ENCODE measurements at regions not wholly inside any gene's neighbourhood (a gene's known extent, or its start where the extent isn't known, plus 50 kb on each side); places are given as distances from the start of the nearest gene placed in this dataset.

DNA sequence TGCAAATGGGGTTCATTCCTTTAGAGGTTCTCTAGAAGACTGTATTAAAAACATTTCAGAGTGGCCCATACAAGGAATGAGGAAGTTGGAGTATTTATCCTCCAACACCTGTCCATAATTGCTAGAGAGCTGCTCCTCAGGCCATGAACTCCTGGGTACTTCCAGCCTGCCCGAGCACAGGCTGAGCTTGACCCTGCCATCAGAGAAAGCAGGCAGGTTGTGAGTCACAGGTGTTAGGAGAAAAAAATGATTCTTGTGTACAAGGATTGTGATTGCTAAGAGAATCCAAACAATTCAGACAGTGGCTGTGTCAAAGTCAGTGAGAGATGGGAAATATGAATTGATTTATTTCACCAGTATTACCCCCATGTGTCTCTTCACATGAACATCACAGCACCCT is 156.8 kb upstream of the GADL1 start:
- Histone ChIP-seq H3K4me1 (ENCODE audit: insufficient read depth) (no peaks in the 10 kb centered on the region), H3K4me2 (no peak overlapping the region), H3K4me3 (no peak overlapping the region), H3K79me2 (replicated peaks; ENCODE audit: insufficient read depth) (no peaks in the 10 kb centered on the region), H3F3A (replicated peaks; ENCODE audit: low read depth) (no peaks in the 10 kb centered on the region), H3K9me2 (ENCODE audit: insufficient read depth) (peaks cover 15% of the 10 kb centered on the region), H3K36me3 (ENCODE audit: insufficient read depth) (no peaks in the 10 kb centered on the region), H2AFZ (no peak overlapping the region), H3K27me3 (ENCODE audit: insufficient read depth) (no peaks in the 10 kb centered on the region), H3K27ac (ENCODE audit: low read depth) (no peak overlapping the region), H4K20me1 (replicated peaks; ENCODE audit: insufficient read depth) (no peaks in the 10 kb centered on the region)
- H3K27me3 Mint-ChIP-seq (ENCODE audit: insufficient read depth, low read depth, poor library complexity), result no peaks in the 10 kb centered on the region
- TF ChIP-seq EZH2phosphoT487 (IDR thresholded peaks at IDR 0.05; ENCODE audit: unreplicated experiment) (no peak), JUNB (IDR thresholded peaks at IDR 0.05; ENCODE audit: unreplicated experiment) (no peak), STAT1 (IDR thresholded peaks at IDR 0.05; ENCODE audit: unreplicated experiment) (no peak), NANOG (IDR thresholded peaks at IDR 0.05; ENCODE audit: borderline replicate concordance) (no peak)
- TF ChIP-seq, protein P1, sequence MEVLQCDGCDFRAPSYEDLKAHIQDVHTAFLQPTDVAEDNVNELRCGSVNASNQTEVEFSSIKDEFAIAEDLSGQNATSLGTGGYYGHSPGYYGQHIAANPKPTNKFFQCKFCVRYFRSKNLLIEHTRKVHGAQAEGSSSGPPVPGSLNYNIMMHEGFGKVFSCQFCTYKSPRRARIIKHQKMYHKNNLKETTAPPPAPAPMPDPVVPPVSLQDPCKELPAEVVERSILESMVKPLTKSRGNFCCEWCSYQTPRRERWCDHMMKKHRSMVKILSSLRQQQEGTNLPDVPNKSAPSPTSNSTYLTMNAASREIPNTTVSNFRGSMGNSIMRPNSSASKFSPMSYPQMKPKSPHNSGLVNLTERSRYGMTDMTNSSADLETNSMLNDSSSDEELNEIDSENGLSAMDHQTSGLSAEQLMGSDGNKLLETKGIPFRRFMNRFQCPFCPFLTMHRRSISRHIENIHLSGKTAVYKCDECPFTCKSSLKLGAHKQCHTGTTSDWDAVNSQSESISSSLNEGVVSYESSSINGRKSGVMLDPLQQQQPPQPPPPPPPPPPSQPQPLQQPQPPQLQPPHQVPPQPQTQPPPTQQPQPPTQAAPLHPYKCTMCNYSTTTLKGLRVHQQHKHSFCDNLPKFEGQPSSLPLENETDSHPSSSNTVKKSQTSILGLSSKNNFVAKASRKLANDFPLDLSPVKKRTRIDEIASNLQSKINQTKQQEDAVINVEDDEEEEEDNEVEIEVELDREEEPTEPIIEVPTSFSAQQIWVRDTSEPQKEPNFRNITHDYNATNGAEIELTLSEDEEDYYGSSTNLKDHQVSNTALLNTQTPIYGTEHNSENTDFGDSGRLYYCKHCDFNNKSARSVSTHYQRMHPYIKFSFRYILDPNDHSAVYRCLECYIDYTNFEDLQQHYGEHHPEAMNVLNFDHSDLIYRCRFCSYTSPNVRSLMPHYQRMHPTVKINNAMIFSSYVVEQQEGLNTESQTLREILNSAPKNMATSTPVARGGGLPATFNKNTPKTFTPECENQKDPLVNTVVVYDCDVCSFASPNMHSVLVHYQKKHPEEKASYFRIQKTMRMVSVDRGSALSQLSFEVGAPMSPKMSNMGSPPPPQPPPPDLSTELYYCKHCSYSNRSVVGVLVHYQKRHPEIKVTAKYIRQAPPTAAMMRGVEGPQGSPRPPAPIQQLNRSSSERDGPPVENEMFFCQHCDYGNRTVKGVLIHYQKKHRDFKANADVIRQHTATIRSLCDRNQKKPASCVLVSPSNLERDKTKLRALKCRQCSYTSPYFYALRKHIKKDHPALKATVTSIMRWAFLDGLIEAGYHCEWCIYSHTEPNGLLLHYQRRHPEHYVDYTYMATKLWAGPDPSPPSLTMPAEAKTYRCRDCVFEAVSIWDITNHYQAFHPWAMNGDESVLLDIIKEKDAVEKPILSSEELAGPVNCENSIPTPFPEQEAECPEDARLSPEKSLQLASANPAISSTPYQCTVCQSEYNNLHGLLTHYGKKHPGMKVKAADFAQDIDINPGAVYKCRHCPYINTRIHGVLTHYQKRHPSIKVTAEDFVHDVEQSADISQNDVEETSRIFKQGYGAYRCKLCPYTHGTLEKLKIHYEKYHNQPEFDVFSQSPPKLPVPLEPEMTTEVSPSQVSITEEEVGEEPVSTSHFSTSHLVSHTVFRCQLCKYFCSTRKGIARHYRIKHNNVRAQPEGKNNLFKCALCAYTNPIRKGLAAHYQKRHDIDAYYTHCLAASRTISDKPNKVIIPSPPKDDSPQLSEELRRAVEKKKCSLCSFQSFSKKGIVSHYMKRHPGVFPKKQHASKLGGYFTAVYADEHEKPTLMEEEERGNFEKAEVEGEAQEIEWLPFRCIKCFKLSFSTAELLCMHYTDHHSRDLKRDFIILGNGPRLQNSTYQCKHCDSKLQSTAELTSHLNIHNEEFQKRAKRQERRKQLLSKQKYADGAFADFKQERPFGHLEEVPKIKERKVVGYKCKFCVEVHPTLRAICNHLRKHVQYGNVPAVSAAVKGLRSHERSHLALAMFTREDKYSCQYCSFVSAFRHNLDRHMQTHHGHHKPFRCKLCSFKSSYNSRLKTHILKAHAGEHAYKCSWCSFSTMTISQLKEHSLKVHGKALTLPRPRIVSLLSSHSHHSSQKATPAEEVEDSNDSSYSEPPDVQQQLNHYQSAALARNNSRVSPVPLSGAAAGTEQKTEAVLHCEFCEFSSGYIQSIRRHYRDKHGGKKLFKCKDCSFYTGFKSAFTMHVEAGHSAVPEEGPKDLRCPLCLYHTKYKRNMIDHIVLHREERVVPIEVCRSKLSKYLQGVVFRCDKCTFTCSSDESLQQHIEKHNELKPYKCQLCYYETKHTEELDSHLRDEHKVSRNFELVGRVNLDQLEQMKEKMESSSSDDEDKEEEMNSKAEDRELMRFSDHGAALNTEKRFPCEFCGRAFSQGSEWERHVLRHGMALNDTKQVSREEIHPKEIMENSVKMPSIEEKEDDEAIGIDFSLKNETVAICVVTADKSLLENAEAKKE (CRISPR knock-in tag; IDR thresholded peaks at IDR 0.05), result no peak
- TF ChIP-seq, protein P2, sequence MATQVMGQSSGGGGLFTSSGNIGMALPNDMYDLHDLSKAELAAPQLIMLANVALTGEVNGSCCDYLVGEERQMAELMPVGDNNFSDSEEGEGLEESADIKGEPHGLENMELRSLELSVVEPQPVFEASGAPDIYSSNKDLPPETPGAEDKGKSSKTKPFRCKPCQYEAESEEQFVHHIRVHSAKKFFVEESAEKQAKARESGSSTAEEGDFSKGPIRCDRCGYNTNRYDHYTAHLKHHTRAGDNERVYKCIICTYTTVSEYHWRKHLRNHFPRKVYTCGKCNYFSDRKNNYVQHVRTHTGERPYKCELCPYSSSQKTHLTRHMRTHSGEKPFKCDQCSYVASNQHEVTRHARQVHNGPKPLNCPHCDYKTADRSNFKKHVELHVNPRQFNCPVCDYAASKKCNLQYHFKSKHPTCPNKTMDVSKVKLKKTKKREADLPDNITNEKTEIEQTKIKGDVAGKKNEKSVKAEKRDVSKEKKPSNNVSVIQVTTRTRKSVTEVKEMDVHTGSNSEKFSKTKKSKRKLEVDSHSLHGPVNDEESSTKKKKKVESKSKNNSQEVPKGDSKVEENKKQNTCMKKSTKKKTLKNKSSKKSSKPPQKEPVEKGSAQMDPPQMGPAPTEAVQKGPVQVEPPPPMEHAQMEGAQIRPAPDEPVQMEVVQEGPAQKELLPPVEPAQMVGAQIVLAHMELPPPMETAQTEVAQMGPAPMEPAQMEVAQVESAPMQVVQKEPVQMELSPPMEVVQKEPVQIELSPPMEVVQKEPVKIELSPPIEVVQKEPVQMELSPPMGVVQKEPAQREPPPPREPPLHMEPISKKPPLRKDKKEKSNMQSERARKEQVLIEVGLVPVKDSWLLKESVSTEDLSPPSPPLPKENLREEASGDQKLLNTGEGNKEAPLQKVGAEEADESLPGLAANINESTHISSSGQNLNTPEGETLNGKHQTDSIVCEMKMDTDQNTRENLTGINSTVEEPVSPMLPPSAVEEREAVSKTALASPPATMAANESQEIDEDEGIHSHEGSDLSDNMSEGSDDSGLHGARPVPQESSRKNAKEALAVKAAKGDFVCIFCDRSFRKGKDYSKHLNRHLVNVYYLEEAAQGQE (IDR thresholded peaks at IDR 0.05; ENCODE audit: unreplicated experiment), result no peak
- H3K27ac Mint-ChIP-seq, result no peak overlapping the region
- H3K4me3 Mint-ChIP-seq, result no peak overlapping the region
- DNase-seq (ENCODE audit: low spot score), result no peak
- H3K9me3 Mint-ChIP-seq, result peaks cover 15% of the 10 kb centered on the region
- ATAC-seq, result no peak
- H3K36me3 Mint-ChIP-seq (ENCODE audit: low read depth), result peaks cover 9% of the 10 kb centered on the region; the same call in 2 of the 3 replicates
- peaks cover 8% of the 10 kb centered on the region; the same call in 1 of the 3 replicates for H3K4me1 Mint-ChIP-seq
